Tibial artery (tissue), 4 donors: ENCODE measurements at regions not wholly inside any gene's neighbourhood (a gene's known extent, or its start where the extent isn't known, plus 50 kb on each side); places are given as distances from the start of the nearest gene placed in this dataset.

Experiments used
- DNase-seq, 2 donors: peaks; one replicate each; pipeline ENCODE4 v3.0.0-alpha.2; 2019
- H3K27ac ChIP-seq, 2 donors: fragments of 200-600 bp; sonication (generic) in 1 of 2; 1 replicate in 1 of 2; 2 replicates in 1 of 2; pipeline ENCODE4 v1.5.1; 2018 to 2019; ENCODE audit warnings: mild to moderate bottlenecking in 1 of 2
- H3K27me3 ChIP-seq, 2 donors: fragments of 200-600 bp; sonication (generic) in 1 of 2; one replicate each; pipeline versions ENCODE4 v1.5.1 to v1.6.0; 2016 to 2019
- H3K36me3 ChIP-seq, 3 donors: fragments of 200-600 bp; sonication (generic) in 2 of 3; one replicate each; pipeline ENCODE4 v1.5.1; 2016 to 2019; ENCODE audit warnings: mild to moderate bottlenecking in 2 of 3
- H3K4me1 ChIP-seq, 4 donors: fragments of 200-600 bp; sonication (generic) in 2 of 4; 1 replicate in 3 of 4; 2 replicates in 1 of 4; pipeline ENCODE4 v1.5.1; 2016 to 2019
- H3K4me3 ChIP-seq, 2 donors: fragments of 200-600 bp; sonication (generic) in 1 of 2; 1 replicate in 1 of 2; 2 replicates in 1 of 2; pipeline ENCODE4 v1.5.1; 2018 to 2019; ENCODE audit warnings: mild to moderate bottlenecking in 2 of 2
- H3K9me3 ChIP-seq, 3 donors: fragments of 200-600 bp; sonication (generic) in 1 of 3; one replicate each; pipeline ENCODE4 v1.5.1; 2016 to 2019
- intact Hi-C: fragments of 100-400 bp; cut with DNase I; formaldehyde crosslinking; loops from one replicate; pipeline ENCODE4 v1.15.0; 2023; ENCODE audit warnings: low total_unique reads
- TF ChIP-seq, protein P1 (sequence below), 2 experiments: fragments of 200-600 bp in 1 of 2; fragments of 450-650 bp in 1 of 2; IDR thresholded peaks; one replicate each; pipeline ENCODE4 v1.5.1; 2017 to 2019; ENCODE audit warnings: antibody characterized with exemption in 2 of 2, mild to moderate bottlenecking in 1 of 2, moderate library complexity in 1 of 2

GRCh38 chr4:138770818-138771217 lies 244.8 kb upstream of the NOCT start:
- H3K4me3 ChIP-seq, result no peak overlapping the region
- H3K27ac ChIP-seq, result no peak overlapping the region
- no peak for DNase-seq
- intact Hi-C loops, result no loop called here
- H3K9me3 ChIP-seq, result no peaks in the 10 kb centered on the region
- no peaks in the 10 kb centered on the region for H3K36me3 ChIP-seq
- H3K4me1 ChIP-seq, result no peaks in the 10 kb centered on the region
- TF ChIP-seq, protein P1, sequence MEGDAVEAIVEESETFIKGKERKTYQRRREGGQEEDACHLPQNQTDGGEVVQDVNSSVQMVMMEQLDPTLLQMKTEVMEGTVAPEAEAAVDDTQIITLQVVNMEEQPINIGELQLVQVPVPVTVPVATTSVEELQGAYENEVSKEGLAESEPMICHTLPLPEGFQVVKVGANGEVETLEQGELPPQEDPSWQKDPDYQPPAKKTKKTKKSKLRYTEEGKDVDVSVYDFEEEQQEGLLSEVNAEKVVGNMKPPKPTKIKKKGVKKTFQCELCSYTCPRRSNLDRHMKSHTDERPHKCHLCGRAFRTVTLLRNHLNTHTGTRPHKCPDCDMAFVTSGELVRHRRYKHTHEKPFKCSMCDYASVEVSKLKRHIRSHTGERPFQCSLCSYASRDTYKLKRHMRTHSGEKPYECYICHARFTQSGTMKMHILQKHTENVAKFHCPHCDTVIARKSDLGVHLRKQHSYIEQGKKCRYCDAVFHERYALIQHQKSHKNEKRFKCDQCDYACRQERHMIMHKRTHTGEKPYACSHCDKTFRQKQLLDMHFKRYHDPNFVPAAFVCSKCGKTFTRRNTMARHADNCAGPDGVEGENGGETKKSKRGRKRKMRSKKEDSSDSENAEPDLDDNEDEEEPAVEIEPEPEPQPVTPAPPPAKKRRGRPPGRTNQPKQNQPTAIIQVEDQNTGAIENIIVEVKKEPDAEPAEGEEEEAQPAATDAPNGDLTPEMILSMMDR (IDR thresholded peaks at IDR 0.05), result no peak
- H3K27me3 ChIP-seq, result no peaks in the 10 kb centered on the region

GRCh38 chr4:138766332-138766731 lies 249.2 kb upstream of the NOCT start:
- DNase-seq, result no peak
- no peak overlapping the region for H3K27ac ChIP-seq
- H3K9me3 ChIP-seq, result no peaks in the 10 kb centered on the region
- no peak overlapping the region for H3K4me3 ChIP-seq
- intact Hi-C loops, result no loop called here
- no peaks in the 10 kb centered on the region for H3K27me3 ChIP-seq
- TF ChIP-seq, protein P1 (IDR thresholded peaks at IDR 0.05), result no peak
- no peaks in the 10 kb centered on the region for H3K4me1 ChIP-seq
- H3K36me3 ChIP-seq, result no peaks in the 10 kb centered on the region

GRCh38 chr4:138765442-138765841 lies 250.1 kb upstream of the NOCT start:
- Histone ChIP-seq H3K27ac (no peak overlapping the region), H3K36me3 (no peaks in the 10 kb centered on the region), H3K9me3 (no peaks in the 10 kb centered on the region), H3K4me3 (no peak overlapping the region), H3K27me3 (no peaks in the 10 kb centered on the region), H3K4me1 (no peaks in the 10 kb centered on the region)
- intact Hi-C loops, result no loop called here
- DNase-seq, result no peak
- TF ChIP-seq, protein P1 (IDR thresholded peaks at IDR 0.05), result no peak

DNA sequence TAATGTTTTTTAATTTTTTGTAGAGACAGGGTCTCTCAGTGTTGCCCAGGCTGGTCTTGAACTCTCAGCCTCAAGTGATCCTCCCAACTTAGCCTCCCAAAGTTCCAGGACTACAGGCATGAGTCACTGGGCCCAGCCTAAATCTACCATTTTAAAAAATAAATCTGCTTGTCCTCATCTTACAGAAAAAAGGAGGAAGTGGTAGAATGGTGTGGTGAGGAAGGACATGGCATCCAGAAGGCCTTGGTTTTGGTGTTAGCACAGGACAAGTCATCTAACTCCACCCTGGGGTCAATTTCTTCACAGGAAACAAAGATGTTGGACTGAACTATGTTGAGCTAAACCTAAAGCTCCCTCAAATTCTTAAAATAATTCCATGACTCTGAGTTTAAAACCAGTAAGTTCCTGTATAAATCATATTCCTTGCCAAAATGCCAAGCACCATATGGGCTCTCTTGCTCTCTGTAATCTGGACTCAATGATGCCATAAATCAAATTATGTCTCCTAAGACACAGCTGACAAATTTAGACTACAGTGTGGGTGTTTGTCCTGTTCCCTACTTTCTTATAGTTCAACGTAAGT lies 253.9 kb upstream of the NOCT start:
- no peaks in the 10 kb centered on the region for H3K27me3 ChIP-seq
- no peak for DNase-seq
- H3K4me3 ChIP-seq, result no peak overlapping the region
- H3K4me1 ChIP-seq, result no peaks in the 10 kb centered on the region
- TF ChIP-seq, protein P1 (IDR thresholded peaks at IDR 0.05), result no peak
- H3K36me3 ChIP-seq, result no peaks in the 10 kb centered on the region
- no peaks in the 10 kb centered on the region for H3K9me3 ChIP-seq
- intact Hi-C loops, result no loop called here
- H3K27ac ChIP-seq, result no peak overlapping the region

DNA sequence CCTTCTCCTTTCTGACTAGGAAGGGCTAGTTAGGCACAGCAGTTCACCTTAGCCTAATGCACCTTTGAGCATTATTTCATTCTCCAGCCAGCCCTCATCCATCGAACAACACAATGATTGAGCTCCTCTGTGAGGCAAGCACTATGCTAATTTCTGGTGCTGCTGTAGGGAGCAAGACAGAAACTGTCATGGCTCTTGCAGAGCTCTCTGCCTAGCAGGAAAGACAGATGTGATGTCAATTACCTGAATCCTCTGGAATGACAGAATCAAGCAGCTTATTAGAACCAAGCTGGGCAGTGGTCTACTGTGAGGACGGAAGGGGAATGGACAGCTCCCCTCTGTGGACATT lies 256.1 kb upstream of the NOCT start:
- TF ChIP-seq, protein P1 (IDR thresholded peaks at IDR 0.05), result no peak
- intact Hi-C loops, result no loop called here
- H3K36me3 ChIP-seq, result no peaks in the 10 kb centered on the region
- H3K27ac ChIP-seq, result no peak overlapping the region
- no peaks in the 10 kb centered on the region for H3K27me3 ChIP-seq
- H3K9me3 ChIP-seq, result no peaks in the 10 kb centered on the region
- no peaks in the 10 kb centered on the region for H3K4me1 ChIP-seq
- no peak for DNase-seq
- no peak overlapping the region for H3K4me3 ChIP-seq
